CD4-positive, alpha-beta T cell treated with Interleukin-2 at 100 ng/mL for 4 hours (primary cell): ENCODE measurements at regions not wholly inside any gene's neighbourhood (a gene's known extent, or its start where the extent isn't known, plus 50 kb on each side); places are given as distances from the start of the nearest gene placed in this dataset.

ENCODE experiments used
- DNase-seq: peaks from one replicate; pipeline ENCODE4 v3.0.0-alpha.2; 2020; ENCODE audit warnings: low spot score

DNA sequence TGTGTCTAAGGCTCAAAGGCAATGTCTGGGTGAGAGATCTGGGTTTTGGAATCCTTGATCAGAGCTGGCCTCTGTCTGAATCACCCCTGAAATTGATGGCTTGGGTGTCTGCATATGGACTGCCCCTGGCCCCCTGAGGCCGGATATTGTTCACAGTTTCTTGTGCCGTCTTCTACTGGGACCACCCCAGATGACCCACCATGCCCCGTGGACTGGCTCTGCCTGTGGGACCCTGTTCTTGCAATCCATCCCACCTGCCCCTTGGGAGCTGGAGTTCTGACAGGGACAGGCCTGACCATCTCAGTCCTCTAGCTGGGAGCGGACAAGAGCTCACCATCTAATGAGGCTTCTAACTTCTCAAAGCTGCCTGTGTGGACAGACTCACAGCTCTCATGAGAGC is 119.9 kb downstream of the FAM43A start:
- DNase-seq: no peak

GRCh38 chr3:194806991-194807630 is 121.4 kb downstream of the FAM43A start:
- no peak for DNase-seq

DNA sequence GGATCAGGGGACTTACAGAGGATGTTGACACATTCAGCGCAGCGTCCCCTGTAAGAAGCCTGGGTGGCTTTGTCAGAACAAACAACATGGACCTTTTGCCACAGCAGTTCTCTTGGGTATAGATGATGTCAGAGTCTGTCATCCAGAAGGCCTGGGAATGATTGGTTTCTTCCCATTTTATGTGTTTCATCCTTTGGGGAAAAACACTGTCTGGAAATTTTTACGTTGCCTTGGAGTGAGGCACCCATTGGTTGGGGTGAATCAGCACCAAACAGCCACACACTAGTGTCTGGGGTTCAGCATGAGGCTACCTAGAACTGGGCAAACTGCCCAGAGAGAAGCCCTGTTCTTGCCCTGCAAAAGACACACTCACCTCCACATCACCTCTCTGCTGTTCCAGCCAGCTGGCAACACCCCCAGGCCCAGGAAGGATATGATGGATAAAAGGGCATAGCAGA is 123.0 kb downstream of the FAM43A start:
- no peak for DNase-seq

- no peak for DNase-seq
Observed at GRCh38 chr3:194809382-194809781, 123.7 kb downstream of the FAM43A start.

DNA sequence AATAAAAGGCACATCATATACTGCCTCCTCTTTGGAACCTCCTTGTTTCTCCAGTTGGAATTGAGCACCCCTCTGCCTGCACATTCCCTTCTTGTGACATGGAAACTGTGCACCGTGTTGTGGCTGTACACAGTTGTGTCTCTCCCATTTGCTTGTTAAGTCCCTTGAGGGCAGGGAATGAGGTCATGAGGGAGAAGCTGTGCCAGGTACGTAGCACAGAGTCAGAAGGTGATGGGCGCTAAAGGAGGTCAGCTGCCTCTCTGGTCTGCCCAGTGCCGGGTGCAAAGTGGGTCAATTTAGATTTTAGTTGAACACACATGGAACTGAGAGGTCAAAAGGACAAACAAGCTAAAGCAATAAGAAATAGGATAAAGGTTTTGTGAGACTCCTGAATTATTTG is 124.4 kb downstream of the FAM43A start:
- DNase-seq: no peak

- no peak for DNase-seq
Observed at GRCh38 chr3:194811118-194811517, 125.4 kb downstream of the FAM43A start.

- no peak for DNase-seq
Observed at GRCh38 chr3:194812176-194812575, 126.5 kb downstream of the FAM43A start.

- no peak for DNase-seq
Observed at GRCh38 chr3:194814878-194815357, 129.2 kb downstream of the FAM43A start.

DNA sequence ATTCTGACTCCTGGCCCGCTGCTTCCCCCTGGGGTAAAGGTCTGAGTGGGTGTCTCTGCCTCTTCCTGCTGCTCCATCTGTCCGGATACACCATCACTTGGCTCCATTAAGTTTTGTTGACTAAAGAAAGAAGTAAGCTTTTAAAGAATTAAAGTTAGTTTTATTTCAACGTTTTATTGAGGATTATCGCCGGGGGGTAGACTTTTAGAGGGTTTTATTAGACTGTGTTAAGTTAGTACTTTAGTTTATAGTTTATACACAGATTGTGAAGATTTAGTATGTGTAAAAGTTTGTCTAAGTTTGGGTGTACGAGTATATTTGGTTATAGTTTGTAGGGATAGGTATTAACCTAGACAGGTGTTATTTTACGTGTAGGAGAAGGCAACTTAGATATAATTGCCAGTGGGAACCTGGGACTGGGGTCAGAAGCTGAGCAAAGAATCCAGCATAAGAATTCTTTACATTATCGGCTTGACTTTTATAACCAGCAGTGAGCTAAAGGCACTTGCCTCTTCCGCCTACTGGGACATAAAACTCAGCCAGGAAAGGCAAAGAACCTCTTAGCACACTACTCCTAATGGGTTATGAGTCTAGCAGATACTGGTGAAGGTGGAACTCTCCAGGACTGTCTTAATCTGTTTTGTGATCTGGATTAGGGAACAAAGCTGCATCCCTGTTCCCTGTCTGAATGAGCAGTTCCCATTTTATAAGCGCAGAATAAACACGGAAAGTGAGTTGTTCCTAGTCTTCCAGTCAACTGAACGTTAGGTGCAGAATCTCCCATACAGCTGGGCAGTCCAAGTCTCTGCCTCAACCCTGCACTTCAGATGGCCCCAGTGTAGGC is 131.3 kb downstream of the FAM43A start:
- DNase-seq: no peak

DNA sequence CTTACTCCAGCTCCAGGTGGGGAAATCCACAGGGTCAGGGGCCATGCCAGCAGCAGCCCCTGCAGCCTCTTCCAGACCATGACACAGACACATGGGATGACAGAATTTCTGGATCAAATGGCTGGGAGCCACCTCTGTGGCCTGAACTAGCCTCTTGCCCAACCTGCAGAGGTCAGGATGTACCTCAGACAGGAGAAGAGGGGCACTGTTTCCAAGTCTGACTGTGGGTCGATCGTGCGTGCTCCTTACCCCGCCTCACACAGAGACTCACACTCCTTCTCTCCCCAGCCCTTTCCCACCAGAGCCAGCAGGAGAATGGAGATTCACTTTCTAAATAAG is 131.9 kb downstream of the FAM43A start:
- DNase-seq: no peak

DNA sequence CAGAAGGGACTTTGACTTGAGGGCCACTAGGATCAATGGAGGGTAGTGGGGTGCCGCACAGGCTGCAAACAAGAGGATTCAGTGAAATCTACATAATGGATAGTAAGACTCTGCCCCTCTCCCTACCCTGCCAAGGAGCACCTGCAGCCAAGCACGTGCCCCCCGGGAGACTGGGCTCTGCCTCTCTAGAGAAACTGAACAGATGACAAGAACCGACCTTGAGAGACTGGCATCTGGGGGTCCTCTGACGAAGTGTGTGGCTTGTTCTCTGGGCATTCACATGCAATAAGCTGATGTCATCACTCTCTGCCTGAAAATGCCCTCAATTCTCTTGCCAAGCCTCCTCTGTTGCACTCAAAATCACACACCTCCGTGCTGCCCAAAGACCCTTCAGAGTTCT is 132.3 kb downstream of the FAM43A start:
- no peak for DNase-seq

- no peak for DNase-seq
Observed at GRCh38 chr3:194824100-194824499, 138.4 kb downstream of the FAM43A start.

GRCh38 chr3:194824701-194825111 is 139.0 kb downstream of the FAM43A start:
- DNase-seq: no peak

GRCh38 chr3:194826594-194826993 is 140.9 kb downstream of the FAM43A start:
- DNase-seq: no peak

DNA sequence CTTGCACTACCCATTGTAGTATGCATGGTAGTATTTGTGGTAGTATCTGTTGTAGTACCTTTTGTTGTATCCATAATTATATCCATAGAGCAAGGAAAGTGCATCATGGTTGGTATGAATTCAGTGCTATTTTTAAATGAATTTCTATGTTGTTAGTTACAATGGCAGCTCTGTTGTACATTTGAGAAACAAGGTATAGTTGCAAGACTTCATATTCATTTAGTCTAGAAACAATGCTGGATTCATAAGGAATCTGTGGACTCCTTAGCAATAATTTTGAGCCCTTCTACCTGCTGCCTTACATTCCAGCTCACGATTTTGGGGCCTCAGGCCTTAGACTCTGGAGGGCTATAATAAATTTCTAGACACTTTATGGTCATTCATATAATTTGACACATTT is 141.8 kb downstream of the FAM43A start:
- no peak for DNase-seq

DNA sequence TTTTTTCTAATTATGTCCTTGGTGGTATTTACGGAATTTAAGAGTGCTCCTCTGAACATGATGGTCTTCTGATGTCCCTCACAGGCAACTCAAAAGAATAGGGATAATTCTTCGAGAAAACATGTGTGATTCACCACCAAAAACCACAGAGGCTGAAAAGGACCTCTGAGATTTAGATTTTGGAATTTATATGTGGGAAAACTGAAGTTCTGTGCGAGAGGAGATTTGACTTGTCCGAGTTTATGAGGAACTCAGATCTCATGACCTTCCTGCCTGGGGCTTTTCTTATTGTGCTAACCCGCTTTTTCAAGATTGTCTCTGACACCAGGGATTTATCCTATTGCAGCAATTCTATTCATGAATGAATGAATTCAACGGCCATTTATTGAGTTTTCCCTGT is 142.4 kb downstream of the FAM43A start:
- no peak for DNase-seq

- no peak for DNase-seq
Observed at GRCh38 chr3:194828926-194829325, 143.2 kb downstream of the FAM43A start.

DNA sequence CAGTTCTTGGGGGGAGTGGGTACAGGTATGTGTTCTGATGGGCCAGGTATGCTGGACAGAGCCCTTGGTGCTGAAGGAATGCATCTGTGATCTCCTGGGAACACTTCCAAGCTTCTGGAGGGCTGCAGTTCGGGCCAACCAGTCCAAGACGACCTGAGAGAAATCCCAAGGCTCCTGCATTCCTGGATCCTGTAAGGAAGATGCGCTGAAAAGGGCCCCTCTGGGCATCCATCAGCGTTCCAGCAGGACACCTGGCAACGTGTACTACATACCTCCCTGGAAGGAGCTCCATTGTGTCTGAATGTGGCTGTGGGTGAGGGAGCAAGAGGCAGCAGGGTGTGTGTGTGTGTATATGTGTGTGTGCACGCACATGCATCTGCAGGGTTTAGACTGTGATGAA is 144.7 kb downstream of the FAM43A start:
- no peak for DNase-seq

GRCh38 chr3:194830978-194831377 is 145.3 kb downstream of the FAM43A start:
- DNase-seq: no peak

DNA sequence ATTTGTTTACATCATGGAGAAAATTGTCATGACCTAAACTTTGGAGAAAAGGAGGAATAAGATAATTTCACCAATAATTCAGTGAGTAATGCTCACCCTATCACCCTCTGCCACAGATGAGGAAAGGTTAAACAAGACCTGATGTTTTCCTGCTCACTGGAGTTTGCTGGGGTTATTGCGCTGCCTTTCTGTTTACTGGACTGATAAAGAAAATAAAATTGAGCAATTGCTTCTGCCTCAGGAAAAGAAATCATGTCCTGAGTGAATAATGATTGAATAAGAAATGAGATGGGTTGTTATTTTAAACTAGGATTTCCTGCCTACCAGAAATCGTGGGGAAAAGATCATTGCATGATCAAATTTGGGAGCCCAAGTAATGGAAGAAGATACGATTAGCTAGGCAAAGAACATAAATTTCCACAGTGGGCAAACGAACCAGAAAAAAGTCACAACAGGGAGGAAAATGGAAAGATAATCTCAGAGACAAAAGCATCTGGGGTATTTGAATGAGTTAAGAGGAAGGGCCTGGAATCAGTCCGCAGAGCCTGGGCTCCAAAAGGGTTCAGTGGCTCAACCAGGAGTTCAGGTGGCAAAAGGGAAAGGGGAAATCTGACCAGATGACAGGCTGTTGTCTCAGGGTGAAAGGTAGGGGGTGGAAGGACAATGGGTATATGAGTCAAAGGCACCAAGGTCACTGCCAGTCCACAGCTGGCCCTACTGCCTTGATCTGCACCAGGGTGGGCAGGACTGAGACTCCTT is 146.8 kb downstream of the FAM43A start:
- DNase-seq: no peak

- DNase-seq: no peak
Observed at GRCh38 chr3:194833114-194833910, 147.6 kb downstream of the FAM43A start.

DNA sequence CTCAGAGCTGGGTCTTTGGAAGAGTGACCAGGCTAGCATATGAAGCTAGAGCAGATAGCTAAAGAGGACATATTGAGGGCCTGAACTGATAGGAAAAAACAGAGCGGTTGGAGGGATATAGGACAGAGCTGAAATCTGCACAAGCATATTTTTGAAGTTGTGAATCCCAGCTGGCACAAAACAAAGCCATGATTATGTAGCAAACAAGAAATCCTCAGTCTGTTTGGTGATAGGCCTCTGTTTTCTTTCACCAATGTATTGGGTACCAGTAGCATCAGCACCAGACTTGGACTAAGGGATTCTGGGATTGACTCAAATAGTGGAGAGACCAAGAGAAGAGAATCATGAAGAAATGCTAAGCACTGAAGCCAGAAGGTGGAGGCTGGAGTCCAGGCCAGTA is 151.0 kb downstream of the FAM43A start:
- DNase-seq: no peak
